ENCODE measurements at regions not wholly inside any gene's neighbourhood (a gene's known extent, or its start where the extent isn't known, plus 50 kb on each side); places are given as distances from the start of the nearest gene placed in this dataset.

- ChIA-PET POLR2A (no interaction called here), CTCF (no interaction called here)
- H3K27me3 Mint-ChIP-seq: no peaks in the 10 kb centered on the region
- DNase-seq: no peak
- H3K4me3 Mint-ChIP-seq: no peak overlapping the region
- no peaks in the 10 kb centered on the region for H3K36me3 Mint-ChIP-seq (ENCODE audit: low read depth)
- no peak overlapping the region for H3K27ac Mint-ChIP-seq
- H3K4me1 Mint-ChIP-seq: no peaks in the 10 kb centered on the region
- peaks cover 1% of the 10 kb centered on the region for H3K9me3 Mint-ChIP-seq
Measured at GRCh38 chr4:64216741-64217140, 192.5 kb downstream of the TECRL start.

GRCh38 chr4:64205376-64205775 is 203.9 kb downstream of the TECRL start:
- Mint-ChIP-seq H3K27ac (no peak overlapping the region), H3K4me3 (no peak overlapping the region), H3K27me3 (no peaks in the 10 kb centered on the region), H3K4me1 (no peaks in the 10 kb centered on the region), H3K36me3 (ENCODE audit: low read depth) (no peaks in the 10 kb centered on the region), H3K9me3 (peaks cover 9% of the 10 kb centered on the region)
- CTCF ChIA-PET: no interaction called here
- DNase-seq: no peak
- POLR2A ChIA-PET: no interaction called here

GRCh38 chr4:64200001-64200555 is 209.2 kb downstream of the TECRL start:
- peaks cover 2% of the 10 kb centered on the region for H3K9me3 Mint-ChIP-seq
- CTCF ChIA-PET: no interaction called here
- no peaks in the 10 kb centered on the region for H3K36me3 Mint-ChIP-seq (ENCODE audit: low read depth)
- DNase-seq: no peak
- H3K27me3 Mint-ChIP-seq: no peaks in the 10 kb centered on the region
- H3K4me3 Mint-ChIP-seq: no peak overlapping the region
- H3K4me1 Mint-ChIP-seq: no peaks in the 10 kb centered on the region
- POLR2A ChIA-PET: no interaction called here
- H3K27ac Mint-ChIP-seq: no peak overlapping the region

GRCh38 chr4:64195582-64195981 is 213.7 kb downstream of the TECRL start:
- CTCF ChIA-PET: no interaction called here
- H3K4me3 Mint-ChIP-seq: no peak overlapping the region
- H3K4me1 Mint-ChIP-seq: no peaks in the 10 kb centered on the region
- peaks cover 2% of the 10 kb centered on the region for H3K9me3 Mint-ChIP-seq
- no peak overlapping the region for H3K27ac Mint-ChIP-seq
- no peaks in the 10 kb centered on the region for H3K27me3 Mint-ChIP-seq
- no peak for DNase-seq
- POLR2A ChIA-PET: no interaction called here
- H3K36me3 Mint-ChIP-seq (ENCODE audit: low read depth): no peaks in the 10 kb centered on the region

- no peaks in the 10 kb centered on the region for H3K36me3 Mint-ChIP-seq (ENCODE audit: low read depth)
Measured at GRCh38 chr4:64192731-64193412, 216.4 kb downstream of the TECRL start.

GRCh38 chr4:64174247-64174882 is 234.9 kb downstream of the TECRL start:
- Mint-ChIP-seq H3K4me1 (no peaks in the 10 kb centered on the region), H3K36me3 (ENCODE audit: low read depth) (no peaks in the 10 kb centered on the region)
- CTCF ChIA-PET: no interaction called here

More at GRCh38 chr4:64192731-64193412, 216.4 kb downstream of the TECRL start:
- H3K27me3 Mint-ChIP-seq: no peaks in the 10 kb centered on the region
- ChIA-PET POLR2A (no interaction called here), CTCF (no interaction called here)
- H3K9me3 Mint-ChIP-seq: no peaks in the 10 kb centered on the region
- no peak overlapping the region for H3K27ac Mint-ChIP-seq
- no peaks in the 10 kb centered on the region for H3K4me1 Mint-ChIP-seq
- no peak for DNase-seq
- no peak overlapping the region for H3K4me3 Mint-ChIP-seq

GRCh38 chr4:64166365-64166764 is 242.9 kb downstream of the TECRL start:
- Mint-ChIP-seq H3K4me1 (no peaks in the 10 kb centered on the region), H3K4me3 (no peak overlapping the region), H3K36me3 (ENCODE audit: low read depth) (no peaks in the 10 kb centered on the region), H3K27me3 (no peaks in the 10 kb centered on the region), H3K9me3 (no peaks in the 10 kb centered on the region), H3K27ac (no peak overlapping the region)
- no peak for DNase-seq
- ChIA-PET CTCF (interaction anchor here (0.9 kb wide), 1 partner anchor 373 kb away, joined by 3 read pairs; no protein-coding TSS in a partner anchor), POLR2A (no interaction called here)

More at GRCh38 chr4:64174247-64174882, 234.9 kb downstream of the TECRL start:
- DNase-seq: no peak
- no peaks in the 10 kb centered on the region for H3K27me3 Mint-ChIP-seq
- POLR2A ChIA-PET: no interaction called here
- no peak overlapping the region for H3K27ac Mint-ChIP-seq
- H3K9me3 Mint-ChIP-seq: no peaks in the 10 kb centered on the region
- no peak overlapping the region for H3K4me3 Mint-ChIP-seq

- H3K27me3 Mint-ChIP-seq: no peaks in the 10 kb centered on the region
- DNase-seq: peak; percentile 48
- no peak overlapping the region for H3K4me3 Mint-ChIP-seq
- H3K27ac Mint-ChIP-seq: no peak overlapping the region
- H3K9me3 Mint-ChIP-seq: no peaks in the 10 kb centered on the region
- CTCF ChIA-PET: interaction anchor here (0.7 to 1.8 kb wide), 4 partner anchors 13 to 380 kb away, joined by 3 to 8 read pairs (median 3); no protein-coding TSS in a partner anchor
- H3K36me3 Mint-ChIP-seq (ENCODE audit: low read depth): no peaks in the 10 kb centered on the region
- POLR2A ChIA-PET: no interaction called here
- H3K4me1 Mint-ChIP-seq: peaks cover 1% of the 10 kb centered on the region
Measured at GRCh38 chr4:64158648-64159326, 250.5 kb downstream of the TECRL start.

- Mint-ChIP-seq H3K36me3 (ENCODE audit: low read depth) (no peaks in the 10 kb centered on the region), H3K27ac (no peak overlapping the region), H3K27me3 (no peaks in the 10 kb centered on the region), H3K4me1 (peaks cover 1% of the 10 kb centered on the region), H3K4me3 (no peak overlapping the region), H3K9me3 (no peaks in the 10 kb centered on the region)
- DNase-seq: no peak
- CTCF ChIA-PET: no interaction called here
- POLR2A ChIA-PET: no interaction called here
Measured at GRCh38 chr4:64157397-64157796, 251.9 kb downstream of the TECRL start.

GRCh38 chr4:64156253-64156652 is 253.0 kb downstream of the TECRL start:
- POLR2A ChIA-PET: no interaction called here
- no peak overlapping the region for H3K4me3 Mint-ChIP-seq

GRCh38 chr4:64146030-64146429 is 263.2 kb downstream of the TECRL start:
- ChIA-PET CTCF (no interaction called here), POLR2A (no interaction called here)
- Mint-ChIP-seq H3K27ac (no peak overlapping the region), H3K36me3 (ENCODE audit: low read depth) (no peaks in the 10 kb centered on the region), H3K9me3 (peaks cover 13% of the 10 kb centered on the region), H3K27me3 (no peaks in the 10 kb centered on the region), H3K4me1 (no peaks in the 10 kb centered on the region), H3K4me3 (no peak overlapping the region)
- no peak for DNase-seq

More at GRCh38 chr4:64156253-64156652, 253.0 kb downstream of the TECRL start:
- Mint-ChIP-seq H3K4me1 (peaks cover 1% of the 10 kb centered on the region), H3K27me3 (no peaks in the 10 kb centered on the region), H3K9me3 (no peaks in the 10 kb centered on the region), H3K27ac (no peak overlapping the region), H3K36me3 (ENCODE audit: low read depth) (no peaks in the 10 kb centered on the region)
- CTCF ChIA-PET: interaction anchor here (0.9 kb wide), 1 partner anchor 383 kb away, joined by 3 read pairs; no protein-coding TSS in a partner anchor
- DNase-seq: no peak

GRCh38 chr4:64144994-64145393 is 264.3 kb downstream of the TECRL start:
- Mint-ChIP-seq H3K4me3 (no peak overlapping the region), H3K9me3 (peaks cover 13% of the 10 kb centered on the region), H3K27ac (no peak overlapping the region), H3K36me3 (ENCODE audit: low read depth) (no peaks in the 10 kb centered on the region), H3K4me1 (no peaks in the 10 kb centered on the region), H3K27me3 (no peaks in the 10 kb centered on the region)
- CTCF ChIA-PET: no interaction called here
- POLR2A ChIA-PET: no interaction called here
- DNase-seq: no peak

- H3K4me3 Mint-ChIP-seq: no peak overlapping the region
- POLR2A ChIA-PET: no interaction called here
- no peaks in the 10 kb centered on the region for H3K36me3 Mint-ChIP-seq (ENCODE audit: low read depth)
- H3K27ac Mint-ChIP-seq: no peak overlapping the region
- CTCF ChIA-PET: no interaction called here
- H3K9me3 Mint-ChIP-seq: peaks cover 2% of the 10 kb centered on the region
- no peaks in the 10 kb centered on the region for H3K27me3 Mint-ChIP-seq
- no peak for DNase-seq
- no peaks in the 10 kb centered on the region for H3K4me1 Mint-ChIP-seq
Measured at GRCh38 chr4:64130907-64131306, 278.3 kb downstream of the TECRL start.

Data from activated CD4-positive, alpha-beta memory T cell treated with anti-CD3 and anti-CD28 coated beads, Interleukin-2, amount 10 ng/mL, durations not matched to agents 7 days and 5 days (primary cell).